Activated CD4-positive, alpha-beta T cell treated with anti-CD3 and anti-CD28 coated beads for 48 hours (primary cell): ENCODE measurements at regions not wholly inside any gene's neighbourhood (a gene's known extent, or its start where the extent isn't known, plus 50 kb on each side); places are given as distances from the start of the nearest gene placed in this dataset.

Source experiments
- DNase-seq: peaks from one replicate; pipeline ENCODE4 v3.0.0-alpha.2; 2020

DNA sequence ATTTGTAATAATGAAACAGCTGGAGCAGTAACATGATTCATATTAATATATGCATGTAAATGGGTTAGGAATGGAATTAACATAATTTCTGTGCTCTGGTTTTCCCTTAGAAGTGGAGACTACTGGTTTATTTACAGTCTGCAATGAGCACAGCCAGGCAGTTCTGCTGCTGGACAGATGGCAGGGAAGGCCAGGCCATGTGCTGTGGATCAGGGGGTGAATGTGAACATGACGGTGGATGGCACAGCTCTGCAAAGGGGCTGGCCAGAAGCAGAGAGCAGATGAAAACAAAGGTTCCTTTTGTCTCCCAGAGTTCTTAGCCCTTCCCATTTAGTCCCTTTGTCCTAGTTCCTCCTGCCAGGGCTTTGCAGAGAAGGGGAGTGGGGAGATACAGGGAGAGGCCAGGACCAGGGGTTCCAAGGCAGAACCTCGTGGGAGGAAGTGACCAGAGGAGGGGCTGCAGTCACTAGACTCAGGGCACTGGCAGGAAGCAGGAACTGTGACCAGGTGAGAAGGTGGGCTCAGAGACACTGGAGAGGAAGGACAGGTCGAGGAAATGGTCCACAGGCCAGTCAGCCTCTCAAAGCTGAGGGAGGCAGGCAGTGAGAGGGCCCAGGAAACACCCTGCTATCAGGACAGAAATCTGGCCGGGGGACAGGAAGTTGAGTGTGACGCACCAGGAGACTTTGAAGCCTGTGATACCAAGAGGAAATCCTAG lies 112.9 kb upstream of the ATP8B1 start:
- DNase-seq = peak; percentile 23

GRCh38 chr18:57915248-57915647 lies 112.1 kb upstream of the ATP8B1 start:
- DNase-seq = no peak

- no peak for DNase-seq
Observed at GRCh38 chr18:57913686-57914085, 110.6 kb upstream of the ATP8B1 start.

- DNase-seq = peak; percentile 43
Observed at GRCh38 chr18:57910817-57911216, 107.7 kb upstream of the ATP8B1 start.

GRCh38 chr18:57910134-57910533 lies 107.0 kb upstream of the ATP8B1 start:
- no peak for DNase-seq

DNA sequence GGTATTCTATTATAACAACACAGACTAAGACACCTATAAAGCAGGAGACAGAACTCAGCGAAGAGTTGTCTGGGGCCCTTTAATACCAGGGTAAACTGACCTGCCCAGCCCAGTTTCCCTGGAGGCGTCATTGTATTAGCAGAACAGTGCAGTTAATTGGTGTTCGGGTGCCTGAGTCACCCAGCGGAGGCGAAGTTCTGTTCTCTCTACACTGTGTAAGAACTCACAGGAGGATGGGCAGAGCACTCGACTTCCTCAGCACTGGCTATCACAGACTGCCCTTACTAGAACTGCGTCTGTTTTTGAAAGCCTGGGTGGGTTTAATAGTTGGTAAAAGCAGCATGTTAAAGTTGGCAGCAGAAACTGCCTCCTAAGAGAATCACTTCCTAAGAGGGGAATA lies 106.5 kb upstream of the ATP8B1 start:
- DNase-seq = no peak

- no peak for DNase-seq
Observed at GRCh38 chr18:57908092-57908491, 105.0 kb upstream of the ATP8B1 start.

GRCh38 chr18:57907550-57907949 lies 104.4 kb upstream of the ATP8B1 start:
- DNase-seq = no peak

- no peak for DNase-seq
Observed at GRCh38 chr18:57906852-57907251, 103.7 kb upstream of the ATP8B1 start.

DNA sequence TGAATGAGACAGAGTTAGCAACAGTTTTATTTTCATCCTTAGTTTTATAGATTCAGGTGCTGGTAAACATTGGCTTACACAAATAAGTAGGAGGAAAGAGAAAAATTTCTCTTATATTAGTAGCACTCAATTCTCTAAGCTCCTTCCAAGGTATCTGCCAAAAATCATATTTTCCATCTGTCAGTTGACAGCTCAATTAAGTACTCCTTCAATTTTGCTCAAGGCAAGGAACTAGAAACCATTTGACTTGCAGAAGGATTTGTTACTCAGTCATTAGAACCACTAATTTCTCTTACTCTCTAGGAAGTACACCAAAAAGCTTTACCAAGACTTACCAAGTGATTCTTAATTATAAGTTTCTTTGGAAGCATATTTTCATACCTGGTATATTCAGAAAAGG lies 101.4 kb upstream of the ATP8B1 start:
- DNase-seq = no peak

DNA sequence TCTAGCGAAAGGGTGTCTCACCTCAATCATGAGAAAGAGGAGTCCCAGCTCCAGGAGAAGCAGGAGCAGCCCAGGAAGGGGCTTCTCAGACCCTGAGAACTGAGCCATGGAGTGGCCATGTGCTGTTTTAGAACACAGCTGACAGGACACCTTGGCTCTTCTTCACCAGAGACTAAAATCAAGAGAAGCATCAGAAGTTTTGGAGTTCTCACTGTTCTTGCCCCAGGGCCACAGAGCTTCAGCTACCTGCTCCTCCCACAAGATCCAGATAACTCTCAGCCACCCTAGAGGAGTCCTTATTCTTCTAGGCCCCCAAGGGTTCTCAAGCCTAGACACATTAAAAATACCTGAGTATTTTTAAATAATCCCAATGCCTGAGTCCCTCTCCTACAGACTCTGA lies 99.6 kb upstream of the ATP8B1 start:
- DNase-seq = no peak

DNA sequence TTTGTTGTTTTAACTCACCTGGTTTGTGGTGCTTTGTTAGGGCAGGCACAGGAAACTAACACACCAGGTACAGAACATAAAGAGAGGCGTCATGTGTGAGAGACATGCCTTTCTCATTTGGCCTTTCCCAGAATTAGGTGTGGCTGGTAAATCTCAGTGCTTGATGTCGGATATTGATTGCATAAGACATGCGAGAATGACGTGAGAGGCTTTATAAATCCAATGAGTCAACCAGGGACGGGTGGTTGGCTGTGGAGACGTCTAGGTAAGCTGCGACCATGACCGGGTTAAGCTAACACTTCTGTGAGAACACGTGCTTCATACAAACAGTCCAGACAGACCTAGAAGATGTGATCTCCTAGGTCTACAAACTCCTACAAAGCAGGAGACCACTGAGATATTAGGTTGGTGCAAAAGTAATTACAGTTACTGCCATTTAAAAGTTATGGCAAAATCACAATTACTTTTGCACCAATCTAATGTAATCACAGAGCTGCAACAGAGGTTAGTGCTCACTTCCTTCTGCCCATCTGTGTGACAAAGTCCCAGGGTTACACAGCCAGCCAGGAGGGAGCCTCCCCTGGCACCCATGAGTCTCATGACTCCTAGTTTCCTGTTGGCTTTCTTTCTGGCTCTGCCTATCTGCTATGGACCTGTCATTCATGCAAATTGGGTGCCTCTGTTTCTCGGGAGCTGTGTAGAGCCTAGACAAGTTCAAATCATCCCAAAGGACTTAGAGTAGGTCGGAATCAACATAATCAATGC lies 98.9 kb upstream of the ATP8B1 start:
- no peak for DNase-seq

DNA sequence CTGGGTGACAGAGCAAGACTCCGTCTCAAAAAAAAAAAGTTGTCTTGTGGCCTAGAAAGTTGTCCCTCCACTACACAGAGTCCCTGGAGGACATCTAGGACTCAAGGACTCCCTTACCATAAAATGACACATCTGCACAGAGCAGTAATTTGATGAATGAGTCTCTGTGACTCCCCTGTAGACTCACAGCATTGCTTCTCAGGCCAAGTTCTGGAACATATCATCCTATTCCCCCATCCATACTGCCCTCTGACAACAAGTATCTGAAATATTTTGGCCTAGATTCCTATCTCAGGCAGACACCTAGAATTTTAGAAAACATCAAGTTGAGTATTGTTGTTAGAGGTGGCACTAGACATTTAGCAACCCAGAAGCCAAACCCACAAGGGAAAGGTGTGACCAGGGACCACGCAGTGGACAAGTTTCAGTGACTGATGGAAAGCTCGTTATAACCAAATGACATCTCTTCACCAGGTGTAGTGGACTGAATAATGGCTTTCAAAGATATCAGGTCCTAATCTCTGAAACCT lies 97.9 kb upstream of the ATP8B1 start:
- no peak for DNase-seq

DNA sequence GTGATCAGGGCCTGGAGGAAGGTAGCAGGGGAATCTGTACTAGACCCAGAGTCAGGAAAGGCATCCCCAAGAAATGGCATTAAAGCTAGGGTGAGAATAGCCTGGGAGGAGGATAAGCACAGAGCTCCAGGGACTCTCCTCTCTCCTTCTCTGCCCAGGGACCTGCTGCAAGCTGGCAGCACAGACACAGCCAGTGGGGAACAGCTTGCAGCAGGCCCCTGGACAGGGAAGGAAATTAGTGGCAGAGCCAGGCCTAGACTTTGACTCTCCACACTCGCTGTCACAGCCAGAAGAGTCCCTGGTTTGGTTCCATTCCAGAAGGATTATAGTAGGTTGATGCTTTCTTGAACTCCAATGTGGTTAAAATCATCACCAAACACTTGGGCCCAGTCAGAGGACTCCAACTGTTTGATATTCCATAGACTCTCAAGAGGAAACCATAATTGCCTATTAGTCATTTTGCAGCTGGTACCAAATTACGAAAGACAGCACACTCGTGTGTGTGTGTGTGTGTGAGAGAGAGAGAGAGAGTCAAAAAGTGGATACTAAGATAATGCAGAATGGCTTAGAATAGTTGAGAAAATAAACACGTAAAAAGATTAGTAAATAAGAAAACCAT lies 95.5 kb upstream of the ATP8B1 start:
- no peak for DNase-seq

DNA sequence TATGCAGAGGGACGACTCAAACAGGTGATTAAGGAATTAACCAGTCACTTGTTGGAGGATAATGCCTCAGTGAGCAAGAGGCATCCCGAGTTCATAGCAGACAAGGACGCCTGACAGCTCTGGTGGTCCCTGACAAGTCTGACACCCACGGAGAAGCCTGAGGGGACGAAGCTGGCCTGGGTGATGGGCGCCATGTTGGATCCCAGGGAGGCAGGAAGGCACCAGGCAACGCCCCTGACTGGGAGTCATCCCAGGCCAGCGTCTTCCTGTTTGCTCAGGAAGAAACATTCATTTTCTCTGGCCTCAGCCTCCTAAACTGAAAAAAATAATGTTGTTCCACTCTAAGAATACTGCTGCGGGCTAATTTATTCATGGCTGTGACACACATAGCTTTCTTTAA lies 92.1 kb upstream of the ATP8B1 start:
- DNase-seq = no peak

DNA sequence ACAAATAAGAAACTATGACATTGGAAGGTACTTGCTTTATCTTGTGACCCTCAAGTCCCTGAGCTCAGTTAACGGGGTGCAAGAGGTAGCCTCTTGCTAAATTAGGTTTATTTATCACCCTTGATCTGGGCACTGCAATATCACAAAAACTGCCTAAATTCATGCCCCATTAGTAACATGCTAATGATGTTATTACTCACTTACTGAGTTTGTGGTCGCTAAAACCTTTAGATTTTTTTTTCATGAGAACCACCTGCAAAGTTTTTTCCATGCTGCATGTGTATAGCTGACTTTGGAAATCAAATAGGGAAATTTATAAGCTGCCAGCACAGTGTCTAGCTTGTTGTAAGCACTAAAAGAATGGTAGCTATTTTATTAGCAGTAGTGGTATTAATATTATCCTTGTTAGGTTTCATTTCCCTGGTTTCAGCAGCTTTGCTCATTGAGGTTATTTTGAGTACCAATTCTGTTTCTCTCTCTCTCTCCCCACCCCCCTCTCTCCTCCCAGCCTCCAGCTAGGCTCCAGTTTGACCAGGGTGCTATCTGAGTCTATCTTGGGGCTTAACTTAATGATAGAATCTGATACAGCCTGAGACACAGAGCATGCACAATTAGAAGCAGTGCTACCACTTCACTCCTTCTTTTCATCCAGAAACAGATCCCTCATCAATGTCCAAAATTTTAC lies 88.7 kb upstream of the ATP8B1 start:
- no peak for DNase-seq

GRCh38 chr18:57890266-57890665 lies 87.2 kb upstream of the ATP8B1 start:
- no peak for DNase-seq

DNA sequence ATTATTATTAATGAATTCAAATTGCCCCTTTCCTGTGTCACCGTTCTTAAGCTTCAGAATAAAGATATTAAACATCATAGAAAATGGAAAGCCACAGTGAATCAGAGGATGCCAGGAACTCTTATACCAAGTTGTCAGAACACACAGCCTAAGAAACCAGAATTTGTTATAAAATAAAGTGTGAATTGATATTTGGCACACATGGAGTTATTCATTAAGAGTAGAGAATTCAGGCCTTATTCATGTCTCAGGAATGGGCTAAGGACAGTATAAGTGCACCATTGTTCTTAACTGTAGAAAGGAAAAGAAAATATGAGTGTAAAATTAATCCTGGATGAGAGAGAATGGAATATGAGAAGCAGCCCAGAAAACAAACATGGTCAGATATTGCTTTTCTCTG lies 86.7 kb upstream of the ATP8B1 start:
- DNase-seq = no peak

GRCh38 chr18:57887543-57888383 lies 84.6 kb upstream of the ATP8B1 start:
- no peak for DNase-seq

DNA sequence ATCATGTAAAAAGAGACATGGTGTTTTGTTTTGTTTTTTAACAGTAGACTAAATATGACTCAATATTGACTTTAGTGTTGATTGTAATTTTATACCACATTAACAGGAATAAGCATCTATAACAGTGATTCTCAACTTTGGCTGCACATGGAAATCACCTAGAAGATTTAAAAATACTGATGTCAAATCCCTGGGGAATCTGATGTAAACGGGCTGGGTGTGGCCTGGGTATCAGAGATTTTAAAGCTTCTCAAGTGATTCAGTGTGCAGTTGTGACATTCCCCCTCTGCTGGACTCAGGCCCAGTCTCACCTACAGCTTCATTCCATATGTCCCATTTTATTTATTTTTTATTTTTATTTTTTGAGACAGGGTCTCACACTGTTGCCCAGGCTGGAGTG lies 82.8 kb upstream of the ATP8B1 start:
- no peak for DNase-seq

GRCh38 chr18:57882465-57882864 lies 79.3 kb upstream of the ATP8B1 start:
- DNase-seq = no peak

DNA sequence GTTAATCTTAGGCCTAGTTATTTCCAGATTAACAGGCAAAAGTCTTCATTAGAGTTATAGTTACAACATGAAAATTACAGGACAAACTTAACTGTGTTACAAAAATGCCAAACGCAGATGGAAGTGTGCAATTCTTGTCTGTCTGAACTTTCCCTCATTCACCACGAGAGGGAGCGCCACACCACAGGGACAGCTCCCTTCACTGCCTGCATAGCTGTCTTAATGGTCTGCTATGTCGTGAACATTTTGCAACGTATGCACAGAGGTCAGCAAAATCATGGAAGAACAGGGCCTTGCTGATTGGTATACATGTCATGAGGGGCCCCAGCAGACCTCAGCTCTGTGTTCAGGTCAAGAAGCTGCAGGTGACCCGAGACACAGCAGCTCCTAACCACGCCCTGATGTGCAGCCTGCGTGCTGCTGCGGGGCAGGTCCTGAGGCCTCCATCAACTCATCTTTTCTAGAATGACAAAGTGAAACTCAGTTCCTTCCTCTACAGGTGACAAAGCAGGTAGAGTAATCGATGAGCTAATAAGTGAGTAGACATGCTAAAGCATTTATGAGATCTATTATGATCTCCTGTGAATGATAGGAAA lies 78.8 kb upstream of the ATP8B1 start:
- peak; percentile 69 for DNase-seq
